Left ventricle myocardium inferior (tissue), 1 donor: ENCODE measurements at regions not wholly inside any gene's neighbourhood (a gene's known extent, or its start where the extent isn't known, plus 50 kb on each side); places are given as distances from the start of the nearest gene placed in this dataset.

ENCODE experiments used
- DNase-seq: peaks from one replicate; pipeline ENCODE4 v3.0.0-alpha.2; 2020
- H3K27ac ChIP-seq: fragments of 200-600 bp; replicated peaks from 2 replicates; pipeline ENCODE4 v1.8.0; 2021
- H3K27me3 ChIP-seq: fragments of 200-600 bp; 2 replicates; pipeline ENCODE4 v1.8.0; 2021; ENCODE audit warnings: low read depth
- H3K36me3 ChIP-seq: fragments of 200-600 bp; 2 replicates; pipeline ENCODE4 v1.8.0; 2021
- H3K4me1 ChIP-seq: fragments of 200-600 bp; 2 replicates; pipeline ENCODE4 v1.8.0; 2021
- H3K4me3 ChIP-seq: fragments of 200-600 bp; 2 replicates; pipeline ENCODE4 v1.8.0; 2021; ENCODE audit warnings: mild to moderate bottlenecking, moderate library complexity
- H3K9me3 ChIP-seq: fragments of 200-600 bp; replicated peaks from 2 replicates; pipeline ENCODE4 v1.8.0; 2021
- CTCF ChIP-seq: fragments of 200-600 bp; IDR thresholded peaks from 2 replicates; pipeline ENCODE4 v1.8.0; 2021; ENCODE audit warnings: antibody characterized with exemption, mild to moderate bottlenecking, borderline replicate concordance
- intact Hi-C: fragments of 100-400 bp; cut with micrococcal nuclease; formaldehyde crosslinking; loops from one replicate; pipeline ENCODE4 v1.11.0; 2022
- donor health status: DM: no; HTN: yes; CAD: no; lungs with severe emphysema.

- no peak for DNase-seq
- H3K9me3 ChIP-seq = no peaks in the 10 kb centered on the region
- no peak for TF ChIP-seq CTCF
- no peak overlapping the region for H3K4me3 ChIP-seq
- peaks cover 2% of the 10 kb centered on the region for H3K4me1 ChIP-seq
- no peaks in the 10 kb centered on the region for H3K36me3 ChIP-seq
- intact Hi-C loops = no loop called here
- no peak overlapping the region for H3K27ac ChIP-seq
- no peaks in the 10 kb centered on the region for H3K27me3 ChIP-seq
Measured at GRCh38 chr10:61073391-61073790, 129.4 kb upstream of the RHOBTB1 start.

- no peak for TF ChIP-seq CTCF
- intact Hi-C loops = no loop called here
- H3K27me3 ChIP-seq = no peaks in the 10 kb centered on the region
- H3K36me3 ChIP-seq = no peaks in the 10 kb centered on the region
- no peak overlapping the region for H3K4me3 ChIP-seq
- H3K27ac ChIP-seq = no peak overlapping the region
- no peaks in the 10 kb centered on the region for H3K9me3 ChIP-seq
- no peak for DNase-seq
- H3K4me1 ChIP-seq = peaks cover 14% of the 10 kb centered on the region
Measured at GRCh38 chr10:61071580-61071979, 127.6 kb upstream of the RHOBTB1 start.

- no peak for TF ChIP-seq CTCF
- Histone ChIP-seq H3K36me3 (no peaks in the 10 kb centered on the region), H3K9me3 (no peaks in the 10 kb centered on the region), H3K27me3 (no peaks in the 10 kb centered on the region), H3K4me3 (no peak overlapping the region), H3K27ac (no peak overlapping the region), H3K4me1 (peaks cover 14% of the 10 kb centered on the region)
- no peak for DNase-seq
- intact Hi-C loops = no loop called here
Measured at GRCh38 chr10:61068471-61068870, 124.5 kb upstream of the RHOBTB1 start.

- Histone ChIP-seq H3K36me3 (no peaks in the 10 kb centered on the region), H3K9me3 (no peaks in the 10 kb centered on the region), H3K27ac (no peak overlapping the region), H3K27me3 (no peaks in the 10 kb centered on the region), H3K4me3 (no peak overlapping the region), H3K4me1 (peaks cover 14% of the 10 kb centered on the region)
- intact Hi-C loops = no loop called here
- TF ChIP-seq CTCF = no peak
- DNase-seq = no peak
Measured at GRCh38 chr10:61067671-61068336, 123.8 kb upstream of the RHOBTB1 start.

GRCh38 chr10:61066661-61067344, 122.8 kb upstream of the RHOBTB1 start:
- intact Hi-C loops = no loop called here
- DNase-seq = no peak
- no peak overlapping the region for H3K27ac ChIP-seq
- H3K9me3 ChIP-seq = no peaks in the 10 kb centered on the region
- no peaks in the 10 kb centered on the region for H3K36me3 ChIP-seq
- no peak for TF ChIP-seq CTCF
- H3K4me3 ChIP-seq = no peak overlapping the region
- peaks cover 14% of the 10 kb centered on the region for H3K4me1 ChIP-seq
- H3K27me3 ChIP-seq = no peaks in the 10 kb centered on the region
